DMS114 treated with DMSO at 0.1 percent for 48 hours (cell line): ENCODE measurements at regions not wholly inside any gene's neighbourhood (a gene's known extent, or its start where the extent isn't known, plus 50 kb on each side); places are given as distances from the start of the nearest gene placed in this dataset.

Experiments
- DNase-seq: peaks from one replicate; lab custom pipeline; 2025; ENCODE audit not compliant: unreplicated experiment; lab: John Stamatoyannopoulos, UW

GRCh38 chr22:47818496-47818895 is 1056.0 kb downstream of the TBC1D22A start:
- DNase-seq, result no peak

- DNase-seq, result no peak
Measured at GRCh38 chr22:47817380-47817779, 1054.9 kb downstream of the TBC1D22A start.

GRCh38 chr22:47816863-47817210 is 1054.4 kb downstream of the TBC1D22A start:
- no peak for DNase-seq

- DNase-seq, result no peak
Measured at GRCh38 chr22:47816121-47816862, 1053.8 kb downstream of the TBC1D22A start.

- DNase-seq, result no peak
Measured at GRCh38 chr22:47814474-47814873, 1052.0 kb downstream of the TBC1D22A start.

- DNase-seq, result no peak
Measured at GRCh38 chr22:47813661-47814060, 1051.2 kb downstream of the TBC1D22A start.

- no peak for DNase-seq
Measured at GRCh38 chr22:47811971-47812370, 1049.5 kb downstream of the TBC1D22A start.

- DNase-seq, result no peak
Measured at GRCh38 chr22:47810505-47811500, 1048.4 kb downstream of the TBC1D22A start.

- DNase-seq, result no peak
Measured at GRCh38 chr22:47808886-47809620, 1046.6 kb downstream of the TBC1D22A start.

- no peak for DNase-seq
Measured at GRCh38 chr22:47808236-47808635, 1045.8 kb downstream of the TBC1D22A start.

GRCh38 chr22:47807506-47807905 is 1045.1 kb downstream of the TBC1D22A start:
- DNase-seq, result no peak

- DNase-seq, result no peak
Measured at GRCh38 chr22:47806894-47807293, 1044.4 kb downstream of the TBC1D22A start.

- no peak for DNase-seq
Measured at GRCh38 chr22:47805394-47805935, 1043.0 kb downstream of the TBC1D22A start.

- no peak for DNase-seq
Measured at GRCh38 chr22:47804281-47804680, 1041.8 kb downstream of the TBC1D22A start.

- no peak for DNase-seq
Measured at GRCh38 chr22:47802421-47802820, 1040.0 kb downstream of the TBC1D22A start.

- DNase-seq, result no peak
Measured at GRCh38 chr22:47801541-47802245, 1039.2 kb downstream of the TBC1D22A start.

- DNase-seq, result no peak
Measured at GRCh38 chr22:47798229-47798628, 1035.8 kb downstream of the TBC1D22A start.

GRCh38 chr22:47797342-47797945 is 1035.0 kb downstream of the TBC1D22A start:
- DNase-seq, result no peak

- DNase-seq, result no peak
Measured at GRCh38 chr22:47796128-47796908, 1033.9 kb downstream of the TBC1D22A start.
